GM23338 (cell line): ENCODE measurements at regions not wholly inside any gene's neighbourhood (a gene's known extent, or its start where the extent isn't known, plus 50 kb on each side); places are given as distances from the start of the nearest gene placed in this dataset.

Experiments
- ATAC-seq: fragments of 200-7000 bp; cut with Tn5 transposase; 3 replicates; pipeline ENCODE4 v1.9.1; 2020
- DNase-seq: peaks from one replicate; pipeline ENCODE4 v3.0.0-alpha.2; 2015; ENCODE audit warnings: low spot score
- H2AFZ ChIP-seq: fragments of 200-600 bp; sonication (generic); 2 replicates; pipeline ENCODE4 v1.8.0; 2016; ENCODE audit warnings: antibody characterized with exemption, mild to moderate bottlenecking, moderate library complexity
- H3F3A ChIP-seq: fragments of 200-600 bp; sonication (generic); replicated peaks from 2 replicates; pipeline ENCODE4 v1.8.0; 2017; ENCODE audit warnings: antibody characterized with exemption, mixed run types, low read depth
- H3K27ac ChIP-seq: fragments of 200-600 bp; sonication (generic); 2 replicates; pipeline ENCODE4 v1.6.1; 2016; ENCODE audit warnings: low read depth
- H3K27me3 ChIP-seq: fragments of 200-600 bp; sonication (generic); 2 replicates; pipeline ENCODE4 v1.8.0; 2016; ENCODE audit warnings: mild to moderate bottlenecking, mixed run types, moderate library complexity; ENCODE audit not compliant: insufficient read depth
- H3K36me3 ChIP-seq: fragments of 200-600 bp; sonication (generic); 2 replicates; pipeline ENCODE4 v1.8.0; 2016; ENCODE audit warnings: mild to moderate bottlenecking; ENCODE audit not compliant: insufficient read depth
- H3K4me1 ChIP-seq: fragments of 200-600 bp; sonication (generic); 2 replicates; pipeline ENCODE4 v1.8.0; 2016; ENCODE audit warnings: mild to moderate bottlenecking, moderate library complexity; ENCODE audit not compliant: insufficient read depth
- H3K4me2 ChIP-seq: fragments of 200-600 bp; sonication (generic); 2 replicates; pipeline ENCODE4 v1.7.1; 2017; ENCODE audit warnings: mixed run types
- H3K4me3 ChIP-seq: fragments of 200-600 bp; sonication (generic); 2 replicates; pipeline ENCODE4 v1.6.1; 2016; ENCODE audit warnings: mixed run types
- H3K79me2 ChIP-seq: fragments of 200-600 bp; sonication (generic); replicated peaks from 2 replicates; pipeline ENCODE4 v1.8.0; 2017; ENCODE audit warnings: mild to moderate bottlenecking; ENCODE audit not compliant: insufficient read depth
- H3K9me2 ChIP-seq: fragments of 200-600 bp; sonication (generic); 2 replicates; pipeline ENCODE4 v1.8.0; 2017; ENCODE audit not compliant: insufficient read depth
- H4K20me1 ChIP-seq: fragments of 200-600 bp; sonication (generic); replicated peaks from 2 replicates; pipeline ENCODE4 v1.8.0; 2017; ENCODE audit warnings: mild to moderate bottlenecking; ENCODE audit not compliant: insufficient read depth
- H3K27ac Mint-ChIP-seq: 2 replicates; pipeline ENCODE4 v1.8.0; 2020; ENCODE audit warnings: inconsistent platforms, mild to moderate bottlenecking, moderate library complexity, mixed read lengths
- H3K27me3 Mint-ChIP-seq: 3 replicates; pipeline ENCODE4 v1.8.0; 2022; ENCODE audit warnings: low read depth, mild to moderate bottlenecking, moderate library complexity, mixed read lengths, inconsistent platforms; ENCODE audit not compliant: insufficient read depth, poor library complexity
- H3K36me3 Mint-ChIP-seq: 3 replicates; pipeline ENCODE4 v1.8.0; 2021; ENCODE audit warnings: low read depth, mild to moderate bottlenecking, inconsistent platforms, moderate library complexity, mixed read lengths
- H3K4me1 Mint-ChIP-seq: 3 replicates; pipeline ENCODE4 v1.8.0; 2020; ENCODE audit warnings: mild to moderate bottlenecking, inconsistent platforms, mixed read lengths
- H3K4me3 Mint-ChIP-seq: 3 replicates; pipeline ENCODE4 v1.8.0; 2021; ENCODE audit warnings: moderate library complexity, mild to moderate bottlenecking, inconsistent platforms, mixed read lengths
- H3K9me3 Mint-ChIP-seq: 3 replicates; pipeline ENCODE4 v1.8.0; 2020; ENCODE audit warnings: moderate library complexity, mild to moderate bottlenecking, inconsistent platforms, mixed read lengths
- CREB1 ChIP-seq: fragments of 250-450 bp; sonication (Bioruptor Pico); IDR thresholded peaks from 2 replicates; pipeline ENCODE4 v1.5.0; 2020; ENCODE audit warnings: low read depth, mild to moderate bottlenecking, moderate library complexity
- CTCF ChIP-seq, 2 experiments: fragments of 200-600 bp in 1 of 2; sonication (generic) in 1 of 2; conservative IDR thresholded peaks; 2 replicates each; pipeline versions ENCODE4 v1.5.1 to v1.6.1; 2016 to 2017; ENCODE audit warnings: antibody characterized with exemption in 2 of 2, low read depth in 2 of 2, mild to moderate bottlenecking in 2 of 2, moderate library complexity in 1 of 2
- EZH2phosphoT487 ChIP-seq: fragments of 200-600 bp; sonication (generic); IDR thresholded peaks from one replicate; pipeline ENCODE4 v1.8.1; 2018; ENCODE audit warnings: antibody characterized with exemption; ENCODE audit not compliant: unreplicated experiment
- NANOG ChIP-seq: IDR thresholded peaks from 2 replicates; pipeline ENCODE4 v1.6.1; 2016; ENCODE audit warnings: antibody characterized with exemption, borderline replicate concordance
- REST ChIP-seq: IDR thresholded peaks from one replicate; pipeline ENCODE4 v1.6.1; 2018; ENCODE audit warnings: antibody characterized with exemption; ENCODE audit not compliant: unreplicated experiment
- STAT1 ChIP-seq: IDR thresholded peaks from one replicate; pipeline ENCODE4 v1.6.1; 2016; ENCODE audit warnings: antibody characterized with exemption; ENCODE audit not compliant: unreplicated experiment

GRCh38 chr2:240326246-240326645 lies 109.2 kb upstream of the GPC1 start:
- no peak overlapping the region for H3K27ac Mint-ChIP-seq
- no peak overlapping the region for H3K4me3 ChIP-seq
- peaks cover 7% of the 10 kb centered on the region for H3K9me3 Mint-ChIP-seq

More at GRCh38 chr2:240326246-240326645, 109.2 kb upstream of the GPC1 start:
- Mint-ChIP-seq H3K27me3 (peaks cover 4% of the 10 kb centered on the region), H3K36me3 (no peaks in the 10 kb centered on the region), H3K4me1 (no peaks in the 10 kb centered on the region; the same call in 2 of the 3 replicates), H3K4me3 (no peak overlapping the region)
- Histone ChIP-seq H3F3A (no peaks in the 10 kb centered on the region), H3K4me2 (no peak overlapping the region), H3K79me2 (no peaks in the 10 kb centered on the region), H3K27ac (no peak overlapping the region), H2AFZ (no peak overlapping the region), H3K4me1 (no peaks in the 10 kb centered on the region), H4K20me1 (no peaks in the 10 kb centered on the region), H3K9me2 (no peaks in the 10 kb centered on the region), H3K36me3 (no peaks in the 10 kb centered on the region), H3K27me3 (no peaks in the 10 kb centered on the region)
- ATAC-seq, result no peak
- DNase-seq, result no peak
- TF ChIP-seq NANOG (no peak), EZH2phosphoT487 (no peak), CREB1 (CRISPR knock-in tag) (no peak), CTCF (conservative IDR thresholded peaks at IDR 0.05; ENCODE audit: low read depth in 2 of 2) (no peak), STAT1 (no peak), REST (no peak)
